ENCODE measurements at regions not wholly inside any gene's neighbourhood (a gene's known extent, or its start where the extent isn't known, plus 50 kb on each side); places are given as distances from the start of the nearest gene placed in this dataset.
"Not testable (repeated sequence)": the region's sequence is repeated elsewhere in the genome, so short reads cannot be mapped to it uniquely, and the experiment has no call there.

- H3K4me1 ChIP-seq (ENCODE audit: control insufficient read depth, insufficient read depth, low read length); H3K27ac ChIP-seq (ENCODE audit: extremely low read depth, low read depth, low read length); H3K9me3 ChIP-seq (ENCODE audit: control insufficient read depth, insufficient read depth, low read depth, low read length); CTCF ChIA-PET; H3K36me3 ChIP-seq (ENCODE audit: control insufficient read depth in 2 of 2, insufficient read depth in 1 of 2, low read length in 2 of 2); POLR2A ChIA-PET; H3K4me3 ChIP-seq (ENCODE audit: low read depth, low read length): not testable (repeated sequence)
- 0 out of 2 replicates have a peak, but pooled peaks have one; percentile 30 for TF ChIP-seq ZNF580 (tag by site-specific recombination; IDR thresholded peaks at IDR 0.05)
- peak; percentile 92 for TF ChIP-seq ZNF280D (tag by site-specific recombination; IDR thresholded peaks at IDR 0.05)
Measured at GRCh38 chrX:101817739-101818138, 114.1 kb downstream of the ZMAT1 start.

- CTCF ChIA-PET, result no interaction called here
- Histone ChIP-seq H3K9me3 (ENCODE audit: control insufficient read depth, insufficient read depth, low read depth, low read length) (no peaks in the 10 kb centered on the region), H3K36me3 (ENCODE audit: control insufficient read depth in 2 of 2, insufficient read depth in 1 of 2, low read length in 2 of 2) (no peaks in the 10 kb centered on the region), H3K4me3 (ENCODE audit: low read depth, low read length) (no peak overlapping the region), H3K27ac (ENCODE audit: extremely low read depth, low read depth, low read length) (no peak overlapping the region), H3K4me1 (ENCODE audit: control insufficient read depth, insufficient read depth, low read length) (no peaks in the 10 kb centered on the region)
- POLR2A ChIA-PET, result no interaction called here
- TF ChIP-seq ZNF518A (tag by site-specific recombination; conservative IDR thresholded peaks at IDR 0.05; ENCODE audit: low read depth), result no peak
Measured at GRCh38 chrX:101813200-101813599, 118.6 kb downstream of the ZMAT1 start.

GRCh38 chrX:101803451-101803850 lies 128.4 kb downstream of the ZMAT1 start:
- ChIA-PET CTCF (interaction anchor here (0.7 to 2.4 kb wide), 6 partner anchors 195 to 523 kb away, joined by 3 to 22 read pairs (median 7); no protein-coding TSS in a partner anchor), POLR2A (no interaction called here)
- Histone ChIP-seq H3K27ac (ENCODE audit: extremely low read depth, low read depth, low read length) (no peak overlapping the region), H3K36me3 (ENCODE audit: control insufficient read depth in 2 of 2, insufficient read depth in 1 of 2, low read length in 2 of 2) (no peaks in the 10 kb centered on the region), H3K4me1 (ENCODE audit: control insufficient read depth, insufficient read depth, low read length) (no peaks in the 10 kb centered on the region), H3K9me3 (ENCODE audit: control insufficient read depth, insufficient read depth, low read depth, low read length) (no peaks in the 10 kb centered on the region), H3K4me3 (ENCODE audit: low read depth, low read length) (no peak overlapping the region)
- TF ChIP-seq ZNF654 (tag by site-specific recombination; IDR thresholded peaks at IDR 0.05; ENCODE audit: low read depth) (peak; percentile 38), ZNF639 (tag by site-specific recombination; IDR thresholded peaks at IDR 0.05) (no peak), ZFP41 (tag by site-specific recombination; IDR thresholded peaks at IDR 0.05; ENCODE audit: borderline replicate concordance) (no peak)

GRCh38 chrX:101799387-101799786 lies 132.4 kb downstream of the ZMAT1 start:
- POLR2A ChIA-PET, result no interaction called here
- no peak overlapping the region for H3K27ac ChIP-seq (ENCODE audit: extremely low read depth, low read depth, low read length)
- TF ChIP-seq ZNF654 (tag by site-specific recombination; IDR thresholded peaks at IDR 0.05; ENCODE audit: low read depth), result peak; percentile 50
- no peak for TF ChIP-seq ZNF350 (tag by site-specific recombination; IDR thresholded peaks at IDR 0.05)
- H3K4me3 ChIP-seq (ENCODE audit: low read depth, low read length), result no peak overlapping the region
- CTCF ChIA-PET, result interaction anchor here (0.6 to 1.0 kb wide), 4 partner anchors 9 to 467 kb away, joined by 3 to 7 read pairs (median 4); no protein-coding TSS in a partner anchor
- no peaks in the 10 kb centered on the region for H3K4me1 ChIP-seq (ENCODE audit: control insufficient read depth, insufficient read depth, low read length)
- H3K9me3 ChIP-seq (ENCODE audit: control insufficient read depth, insufficient read depth, low read depth, low read length), result no peaks in the 10 kb centered on the region
- no peaks in the 10 kb centered on the region for H3K36me3 ChIP-seq (ENCODE audit: control insufficient read depth in 2 of 2, insufficient read depth in 1 of 2, low read length in 2 of 2)
